ENCODE measurements at regions not wholly inside any gene's neighbourhood (a gene's known extent, or its start where the extent isn't known, plus 50 kb on each side); places are given as distances from the start of the nearest gene placed in this dataset.

DNA sequence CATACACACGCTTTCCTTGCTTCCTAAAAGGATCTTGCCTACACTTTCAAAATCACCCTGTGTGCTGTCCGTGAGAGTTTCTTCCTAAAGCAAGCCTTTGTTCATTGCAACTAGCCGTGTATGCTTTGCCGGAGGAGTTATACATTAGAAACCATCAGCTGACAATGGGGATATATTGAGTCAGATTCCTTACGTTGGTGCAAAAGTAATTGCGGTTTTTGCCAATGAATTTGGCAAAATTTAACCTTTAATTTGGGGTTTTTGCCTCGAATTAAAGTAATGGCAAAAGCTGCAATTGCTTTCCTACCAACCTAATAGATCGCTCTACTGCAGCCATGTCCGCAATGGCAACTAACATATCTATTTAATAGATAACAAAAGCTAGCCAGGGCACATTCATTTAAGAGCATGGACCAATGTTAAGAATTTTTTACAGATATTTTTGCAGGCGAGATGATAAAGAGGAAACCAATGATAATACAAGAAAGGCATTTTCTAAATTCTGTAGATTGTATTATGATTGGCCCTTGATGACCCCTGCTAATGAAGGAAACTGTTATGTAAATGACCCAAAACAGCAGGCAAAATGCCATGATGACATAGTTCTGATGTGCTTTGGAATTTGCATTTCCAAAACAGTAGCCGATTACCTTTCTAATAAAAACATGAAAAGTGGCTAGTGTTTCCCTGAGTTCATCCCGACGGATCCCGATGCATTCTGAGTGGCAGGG, 184.8 kb upstream of the NRP1 start:
- TF ChIP-seq, protein P1, sequence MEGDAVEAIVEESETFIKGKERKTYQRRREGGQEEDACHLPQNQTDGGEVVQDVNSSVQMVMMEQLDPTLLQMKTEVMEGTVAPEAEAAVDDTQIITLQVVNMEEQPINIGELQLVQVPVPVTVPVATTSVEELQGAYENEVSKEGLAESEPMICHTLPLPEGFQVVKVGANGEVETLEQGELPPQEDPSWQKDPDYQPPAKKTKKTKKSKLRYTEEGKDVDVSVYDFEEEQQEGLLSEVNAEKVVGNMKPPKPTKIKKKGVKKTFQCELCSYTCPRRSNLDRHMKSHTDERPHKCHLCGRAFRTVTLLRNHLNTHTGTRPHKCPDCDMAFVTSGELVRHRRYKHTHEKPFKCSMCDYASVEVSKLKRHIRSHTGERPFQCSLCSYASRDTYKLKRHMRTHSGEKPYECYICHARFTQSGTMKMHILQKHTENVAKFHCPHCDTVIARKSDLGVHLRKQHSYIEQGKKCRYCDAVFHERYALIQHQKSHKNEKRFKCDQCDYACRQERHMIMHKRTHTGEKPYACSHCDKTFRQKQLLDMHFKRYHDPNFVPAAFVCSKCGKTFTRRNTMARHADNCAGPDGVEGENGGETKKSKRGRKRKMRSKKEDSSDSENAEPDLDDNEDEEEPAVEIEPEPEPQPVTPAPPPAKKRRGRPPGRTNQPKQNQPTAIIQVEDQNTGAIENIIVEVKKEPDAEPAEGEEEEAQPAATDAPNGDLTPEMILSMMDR (IDR thresholded peaks at IDR 0.05) = no peak
- TF ChIP-seq POLR2A (IDR thresholded peaks at IDR 0.05) (no peak), POLR2AphosphoS5 (IDR thresholded peaks at IDR 0.05) (no peak)

Data from sigmoid colon (tissue), 4 donors.